CD4-positive, alpha-beta memory T cell (primary cell): ENCODE measurements at regions not wholly inside any gene's neighbourhood (a gene's known extent, or its start where the extent isn't known, plus 50 kb on each side); places are given as distances from the start of the nearest gene placed in this dataset.

Source experiments
- CTCF ChIA-PET: fragments of 350-600 bp; sonication (Branson Sonifier 250); formaldehyde crosslinking; loops from one replicate; lab custom pipeline; 2021; ENCODE audit warnings: inconsistent platforms; ENCODE audit not compliant: partially characterized antibody; lab: Charles Lee
- POLR2A ChIA-PET: fragments of 350-600 bp; sonication (Branson Sonifier 250); formaldehyde crosslinking; loops from one replicate; lab custom pipeline; 2021; ENCODE audit not compliant: partially characterized antibody; lab: Charles Lee
- DNase-seq, 5 donors: peaks; one replicate each; pipeline versions ENCODE4 v3.0.0 to v3.0.0-alpha.2; 2020 to 2022; ENCODE audit warnings: mixed read lengths in 1 of 5
- H3K27ac ChIP-seq: one replicate; pipeline ENCODE4 v1.7.0; 2013; ENCODE audit warnings: low read depth, low read length
- H3K27me3 ChIP-seq: 2 replicates; pipeline ENCODE4 v1.7.0; 2013; ENCODE audit warnings: mild to moderate bottlenecking, low read length, moderate library complexity; ENCODE audit not compliant: insufficient read depth
- H3K36me3 ChIP-seq: 2 replicates; pipeline ENCODE4 v1.7.0; 2013; ENCODE audit warnings: mild to moderate bottlenecking, low read length, moderate library complexity; ENCODE audit not compliant: insufficient read depth
- H3K4me1 ChIP-seq: 2 replicates; pipeline ENCODE4 v1.7.0; 2013; ENCODE audit warnings: mild to moderate bottlenecking, low read length, moderate library complexity; ENCODE audit not compliant: insufficient read depth
- H3K4me3 ChIP-seq, 2 donors: one replicate each; pipeline ENCODE4 v1.7.0; 2013; ENCODE audit warnings: low read length in 2 of 2, mild to moderate bottlenecking in 1 of 2
- H3K9me3 ChIP-seq, 2 donors: one replicate each; pipeline ENCODE4 v1.7.0; 2013; ENCODE audit warnings: low read length in 2 of 2, control low read depth in 1 of 2; ENCODE audit not compliant: control insufficient read depth in 1 of 2
- H3K27ac Mint-ChIP-seq, 7 donors: one replicate each; pipeline ENCODE4 v1.8.0; 2020 to 2021; ENCODE audit warnings: mixed read lengths in 7 of 7, mild to moderate bottlenecking in 6 of 7, inconsistent platforms in 3 of 7, moderate library complexity in 3 of 7
- H3K27me3 Mint-ChIP-seq, 2 donors: one replicate each; pipeline ENCODE4 v1.8.0; 2020 to 2021; ENCODE audit warnings: mixed read lengths in 2 of 2
- H3K36me3 Mint-ChIP-seq, 2 donors: one replicate each; pipeline ENCODE4 v1.8.0; 2020 to 2021; ENCODE audit warnings: mixed read lengths in 2 of 2, inconsistent platforms in 1 of 2, mild to moderate bottlenecking in 1 of 2
- H3K4me1 Mint-ChIP-seq, 4 donors: one replicate each; pipeline ENCODE4 v1.8.0; 2020 to 2021; ENCODE audit warnings: mixed read lengths in 4 of 4, mild to moderate bottlenecking in 1 of 4
- H3K4me3 Mint-ChIP-seq, 8 donors: one replicate each; pipeline ENCODE4 v1.8.0; 2020 to 2021; ENCODE audit warnings: mixed read lengths in 8 of 8, mild to moderate bottlenecking in 7 of 8, moderate library complexity in 6 of 8, inconsistent platforms in 3 of 8
- H3K9me3 Mint-ChIP-seq, 8 donors: one replicate each; pipeline ENCODE4 v1.8.0; 2020 to 2021; ENCODE audit warnings: mixed read lengths in 8 of 8, mild to moderate bottlenecking in 5 of 8, inconsistent platforms in 3 of 8, moderate library complexity in 1 of 8
- intact Hi-C: fragments of 100-400 bp; cut with micrococcal nuclease; formaldehyde crosslinking; loops from one replicate; pipeline ENCODE4 v1.15.1; 2023

DNA sequence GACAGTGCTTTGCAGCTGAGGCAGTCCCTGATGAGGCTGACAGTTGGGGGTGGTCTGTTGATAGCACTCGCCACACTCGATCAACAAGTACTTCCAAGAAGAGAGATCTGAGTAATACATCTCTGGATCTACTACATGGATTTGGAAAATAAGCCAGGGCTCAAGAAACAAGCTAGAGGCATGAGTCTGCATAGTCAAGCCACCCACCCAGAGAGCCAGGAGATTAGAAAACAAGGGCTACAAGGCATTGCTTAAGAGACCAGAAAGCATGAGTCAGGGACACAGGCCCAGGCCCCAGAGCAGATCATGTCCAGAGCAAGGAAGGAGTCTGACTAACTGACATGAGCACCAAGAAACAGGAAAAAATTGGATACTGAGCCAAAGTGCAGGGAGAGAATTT lies 196.9 kb upstream of the CWC22 start:
- H3K27ac Mint-ChIP-seq: no peak overlapping the region
- H3K36me3 Mint-ChIP-seq: no peaks in the 10 kb centered on the region
- no peaks in the 10 kb centered on the region for H3K27me3 Mint-ChIP-seq
- H3K9me3 ChIP-seq: no peaks in the 10 kb centered on the region
- no peaks in the 10 kb centered on the region for H3K27me3 ChIP-seq
- no peaks in the 10 kb centered on the region for H3K4me1 Mint-ChIP-seq
- CTCF ChIA-PET: no interaction called here
- intact Hi-C loops: no loop called here
- no peak for DNase-seq
- POLR2A ChIA-PET: no interaction called here
- H3K36me3 ChIP-seq: no peaks in the 10 kb centered on the region
- H3K4me1 ChIP-seq: no peaks in the 10 kb centered on the region
- H3K4me3 ChIP-seq: no peak overlapping the region
- no peak overlapping the region for H3K27ac ChIP-seq
- no peak overlapping the region for H3K4me3 Mint-ChIP-seq
- H3K9me3 Mint-ChIP-seq: no peaks in the 10 kb centered on the region

DNA sequence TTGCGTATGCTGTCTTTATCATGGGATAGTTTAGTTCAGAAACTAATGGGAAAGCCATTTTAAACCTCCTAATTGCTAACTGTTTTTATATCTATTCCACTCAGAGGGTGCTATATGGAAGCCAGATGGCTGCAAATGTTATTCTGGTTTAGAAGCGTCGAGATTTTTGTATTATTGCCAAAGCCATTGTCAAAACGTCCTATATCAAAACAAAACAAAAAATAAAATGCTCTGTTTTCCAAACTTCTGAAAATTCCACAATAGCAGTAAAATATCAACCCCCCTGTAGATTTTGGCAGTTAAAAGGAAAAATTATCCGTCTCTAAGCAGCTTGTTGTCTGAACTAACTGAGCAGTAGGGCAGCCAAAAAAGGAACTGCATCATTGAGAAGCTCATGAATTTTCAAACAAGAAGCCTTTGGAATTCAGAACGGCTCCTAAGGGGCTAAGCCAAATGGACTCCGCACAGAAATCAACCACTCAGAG lies 195.4 kb upstream of the CWC22 start:
- Histone ChIP-seq H3K4me3 (no peak overlapping the region), H3K9me3 (no peaks in the 10 kb centered on the region), H3K4me1 (no peaks in the 10 kb centered on the region), H3K27ac (no peak overlapping the region), H3K36me3 (no peaks in the 10 kb centered on the region), H3K27me3 (no peaks in the 10 kb centered on the region)
- Mint-ChIP-seq H3K27ac (no peak overlapping the region), H3K27me3 (no peaks in the 10 kb centered on the region), H3K9me3 (no peaks in the 10 kb centered on the region), H3K4me3 (no peak overlapping the region), H3K36me3 (no peaks in the 10 kb centered on the region), H3K4me1 (no peaks in the 10 kb centered on the region)
- intact Hi-C loops: no loop called here
- ChIA-PET CTCF (no interaction called here), POLR2A (no interaction called here)
- DNase-seq: no peak

DNA sequence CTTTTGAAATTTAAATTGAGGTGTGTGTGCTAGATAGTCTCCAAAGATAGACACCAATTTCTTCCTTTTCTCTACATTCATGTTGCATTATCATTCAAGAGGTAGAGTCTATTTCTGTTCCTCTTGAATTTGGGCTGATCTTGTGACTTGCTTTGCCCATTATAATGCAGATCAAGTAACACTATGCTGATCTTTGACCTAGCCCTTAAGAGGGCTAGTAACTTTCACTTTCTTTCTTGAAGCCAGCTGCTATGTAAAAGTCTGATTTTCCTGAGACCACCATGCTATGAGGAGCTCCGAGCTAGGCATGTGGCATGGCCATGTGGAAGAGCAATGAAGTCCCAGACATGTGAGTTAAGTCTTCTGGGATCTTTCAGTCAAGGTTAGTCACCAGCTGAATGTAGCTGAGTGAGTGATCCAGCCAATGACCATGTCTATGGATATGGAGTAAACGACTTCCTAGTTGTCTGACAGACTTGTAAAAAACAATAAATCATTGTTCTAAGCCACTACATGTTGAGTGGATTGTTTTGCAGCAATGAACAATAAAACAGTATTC lies 189.4 kb upstream of the CWC22 start:
- H3K4me3 Mint-ChIP-seq: peak overlapping the region; percentile 23 to 81 (median 64)
- Histone ChIP-seq H3K4me1 (no peaks in the 10 kb centered on the region), H3K27ac (no peak overlapping the region), H3K36me3 (no peaks in the 10 kb centered on the region), H3K27me3 (no peaks in the 10 kb centered on the region), H3K4me3 (no peak overlapping the region), H3K9me3 (no peaks in the 10 kb centered on the region)
- ChIA-PET POLR2A (no interaction called here), CTCF (no interaction called here)
- H3K9me3 Mint-ChIP-seq: peaks cover 0 to 2% (median 0%) of the 10 kb centered on the region in 8 donors
- no peaks in the 10 kb centered on the region for H3K36me3 Mint-ChIP-seq
- intact Hi-C loops: no loop called here
- DNase-seq: no peak
- H3K27me3 Mint-ChIP-seq: peaks cover 0 to 1% of the 10 kb centered on the region in 2 donors
- peaks cover 0 to 4% (median 4%) of the 10 kb centered on the region in 4 donors for H3K4me1 Mint-ChIP-seq
- no peak overlapping the region for H3K27ac Mint-ChIP-seq

DNA sequence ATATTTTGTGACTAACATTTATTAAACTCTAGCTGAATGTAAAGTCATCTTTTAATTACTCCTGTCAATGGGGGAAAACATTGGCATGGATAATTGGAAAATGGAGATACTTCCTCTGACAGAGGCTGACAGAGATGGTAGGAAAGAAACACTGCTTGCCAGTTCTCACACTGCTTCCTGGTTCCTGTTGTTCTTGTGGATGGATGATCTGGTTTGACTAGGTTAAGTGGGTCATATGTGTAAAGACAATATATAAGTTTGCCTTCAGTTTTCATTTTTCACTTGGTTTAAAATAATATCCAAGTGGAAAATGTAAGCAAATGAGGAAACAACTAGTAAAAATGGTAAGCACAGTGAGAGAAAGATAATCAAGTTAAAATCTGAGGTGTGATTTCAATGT lies 188.8 kb upstream of the CWC22 start:
- intact Hi-C loops: no loop called here
- Mint-ChIP-seq H3K4me3 (peak overlapping the region in 1 of 8 donors; percentile 56), H3K27ac (no peak overlapping the region), H3K9me3 (peaks cover 0 to 2% (median 0%) of the 10 kb centered on the region in 8 donors), H3K36me3 (no peaks in the 10 kb centered on the region), H3K27me3 (peaks cover 0 to 1% of the 10 kb centered on the region in 2 donors), H3K4me1 (peaks cover 0 to 4% (median 4%) of the 10 kb centered on the region in 4 donors)
- DNase-seq: no peak
- Histone ChIP-seq H3K27me3 (no peaks in the 10 kb centered on the region), H3K9me3 (no peaks in the 10 kb centered on the region), H3K27ac (no peak overlapping the region), H3K4me3 (no peak overlapping the region), H3K4me1 (no peaks in the 10 kb centered on the region), H3K36me3 (no peaks in the 10 kb centered on the region)
- ChIA-PET POLR2A (no interaction called here), CTCF (no interaction called here)

DNA sequence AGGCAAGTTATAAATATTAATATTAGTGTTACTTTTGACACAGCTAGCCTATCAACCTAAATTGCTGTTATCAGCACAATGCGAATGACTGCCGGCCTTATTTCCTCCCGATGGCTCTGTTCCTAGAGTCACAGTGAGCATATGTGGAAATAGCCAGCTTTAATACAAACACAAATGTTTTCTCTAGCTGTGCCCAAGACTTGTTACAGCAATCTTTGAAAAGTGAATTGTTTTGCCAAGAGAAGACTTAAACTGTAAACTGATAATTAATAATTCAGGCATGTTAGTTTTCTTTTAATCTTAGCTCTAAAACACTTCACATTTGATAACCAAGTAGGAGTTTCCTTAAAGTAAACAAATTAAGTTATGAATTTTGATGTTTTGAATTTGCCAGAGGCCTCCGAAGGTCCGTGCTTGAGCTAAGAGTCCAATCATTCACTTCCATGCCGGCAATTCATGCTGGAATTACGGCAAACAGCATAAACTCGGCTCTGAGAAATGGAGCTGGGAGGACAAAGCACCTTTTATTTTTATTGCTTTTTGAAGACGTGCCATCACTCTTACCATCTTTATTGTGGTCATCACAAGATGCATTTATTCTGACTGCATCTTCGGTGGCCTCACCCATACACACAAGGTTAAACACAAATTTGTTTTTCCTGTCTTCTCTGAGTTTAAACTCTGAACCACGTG lies 184.5 kb upstream of the CWC22 start:
- H3K4me3 ChIP-seq: no peak overlapping the region
- POLR2A ChIA-PET: no interaction called here
- no peaks in the 10 kb centered on the region for H3K36me3 Mint-ChIP-seq

DNA sequence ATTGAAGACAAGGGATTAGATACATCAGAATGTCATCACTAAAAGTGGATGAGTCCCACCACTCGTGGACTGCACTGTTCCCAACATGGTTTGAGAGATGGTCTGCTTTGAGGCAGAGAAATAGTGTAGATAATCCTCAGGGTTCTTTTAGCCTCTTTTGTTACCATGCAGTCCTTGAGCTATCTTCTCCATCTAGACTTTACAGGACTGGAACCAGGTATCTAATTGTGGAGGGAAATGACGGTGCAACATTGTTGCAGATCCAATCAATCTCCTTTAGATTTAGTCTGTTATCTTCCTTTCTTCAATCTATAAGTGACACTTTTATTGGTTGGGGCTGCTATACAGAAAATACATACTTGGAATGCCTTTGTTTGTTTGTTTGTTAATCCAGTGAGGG lies 183.8 kb upstream of the CWC22 start:
- Mint-ChIP-seq H3K36me3 (no peaks in the 10 kb centered on the region), H3K4me1 (peaks cover 0 to under 1% (median 0%) of the 10 kb centered on the region in 4 donors), H3K9me3 (peaks cover 0 to 2% (median 0%) of the 10 kb centered on the region in 8 donors), H3K27me3 (no peaks in the 10 kb centered on the region), H3K4me3 (no peak overlapping the region), H3K27ac (no peak overlapping the region)
- Histone ChIP-seq H3K27ac (no peak overlapping the region), H3K36me3 (no peaks in the 10 kb centered on the region), H3K9me3 (no peaks in the 10 kb centered on the region), H3K4me3 (no peak overlapping the region), H3K27me3 (no peaks in the 10 kb centered on the region), H3K4me1 (no peaks in the 10 kb centered on the region)
- intact Hi-C loops: no loop called here
- ChIA-PET CTCF (no interaction called here), POLR2A (no interaction called here)
- no peak for DNase-seq

More for the DNA sequence above, 184.5 kb upstream of the CWC22 start:
- intact Hi-C loops: no loop called here
- no peaks in the 10 kb centered on the region for H3K36me3 ChIP-seq
- H3K4me3 Mint-ChIP-seq: no peak overlapping the region
- H3K4me1 ChIP-seq: no peaks in the 10 kb centered on the region
- no peak overlapping the region for H3K27ac ChIP-seq
- peaks cover 0 to 4% (median 3%) of the 10 kb centered on the region in 4 donors for H3K4me1 Mint-ChIP-seq
- no peak for DNase-seq
- peaks cover 0 to 2% (median 0%) of the 10 kb centered on the region in 8 donors for H3K9me3 Mint-ChIP-seq
- H3K27ac Mint-ChIP-seq: no peak overlapping the region
- H3K9me3 ChIP-seq: no peaks in the 10 kb centered on the region
- CTCF ChIA-PET: no interaction called here
- no peaks in the 10 kb centered on the region for H3K27me3 ChIP-seq
- H3K27me3 Mint-ChIP-seq: peaks cover 0 to 1% of the 10 kb centered on the region in 2 donors

DNA sequence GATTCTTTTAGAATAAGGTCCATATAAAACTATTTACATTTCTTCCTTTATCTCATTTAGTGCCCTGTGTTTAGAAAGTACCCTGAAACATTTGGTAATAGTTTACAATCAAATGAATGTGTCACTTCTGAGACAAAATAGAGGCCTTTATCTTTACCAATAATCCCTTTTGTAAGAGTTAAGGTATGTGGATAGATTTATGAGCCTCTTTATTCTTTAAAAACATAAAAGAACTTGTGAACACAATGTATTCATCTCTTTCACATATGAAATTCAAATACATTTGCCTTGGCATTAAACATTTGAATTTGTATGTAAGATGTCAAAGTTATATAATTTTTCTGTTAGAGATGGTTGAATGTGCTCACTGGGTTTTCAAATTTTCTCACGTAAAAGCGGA lies 180.5 kb upstream of the CWC22 start:
- Mint-ChIP-seq H3K36me3 (no peaks in the 10 kb centered on the region), H3K4me3 (no peak overlapping the region), H3K4me1 (no peaks in the 10 kb centered on the region), H3K27ac (no peak overlapping the region), H3K27me3 (no peaks in the 10 kb centered on the region), H3K9me3 (no peaks in the 10 kb centered on the region)
- Histone ChIP-seq H3K9me3 (no peaks in the 10 kb centered on the region), H3K27ac (no peak overlapping the region), H3K4me1 (no peaks in the 10 kb centered on the region), H3K4me3 (no peak overlapping the region), H3K27me3 (no peaks in the 10 kb centered on the region), H3K36me3 (no peaks in the 10 kb centered on the region)
- ChIA-PET POLR2A (no interaction called here), CTCF (no interaction called here)
- DNase-seq: no peak
- intact Hi-C loops: no loop called here
